HL-60 (cell line): ENCODE measurements at regions not wholly inside any gene's neighbourhood (a gene's known extent, or its start where the extent isn't known, plus 50 kb on each side); places are given as distances from the start of the nearest gene placed in this dataset.

Experiments
- DNase-seq, 2 experiments: peaks; one replicate each; pipeline ENCODE4 v3.0.0-alpha.2; 2010 to 2020; ENCODE audit warnings: low read depth in 1 of 2, low spot score in 1 of 2
- H3K27ac ChIP-seq: fragments of 250-450 bp; sonication (Bioruptor Pico); replicated peaks from 2 replicates; pipeline ENCODE4 v1.5.1; 2020; ENCODE audit warnings: mild to moderate bottlenecking, moderate library complexity
- H3K27me3 ChIP-seq: fragments of 250-450 bp; sonication (Bioruptor Pico); 2 replicates; pipeline ENCODE4 v1.5.1; 2021; ENCODE audit warnings: mild to moderate bottlenecking, moderate library complexity; ENCODE audit not compliant: insufficient read depth, poor library complexity, severe bottlenecking
- H3K4me3 ChIP-seq: replicated peaks from 2 replicates; pipeline ENCODE4 v1.5.1; 2011; ENCODE audit warnings: mild to moderate bottlenecking, control low read depth, low read length; ENCODE audit not compliant: insufficient read depth
- GABPA ChIP-seq: IDR thresholded peaks from 2 replicates; pipeline ENCODE4 v1.6.1; 2012; ENCODE audit warnings: low read depth
- POLR2AphosphoS5 ChIP-seq: IDR thresholded peaks from 2 replicates; pipeline ENCODE4 v1.6.1; 2012; ENCODE audit warnings: low read depth
- SPI1 ChIP-seq: IDR thresholded peaks from 2 replicates; pipeline ENCODE4 v1.6.1; 2012; ENCODE audit warnings: low read depth, mild to moderate bottlenecking, borderline replicate concordance
- TF ChIP-seq, protein P1 (sequence below): IDR thresholded peaks from one replicate; pipeline ENCODE4 v1.5.1; 2011; ENCODE audit warnings: low read length, control low read depth, inconsistent platforms; ENCODE audit not compliant: insufficient read depth
- TF ChIP-seq, protein P2 (sequence below): IDR thresholded peaks from 2 replicates; pipeline ENCODE4 v1.6.1; 2012; ENCODE audit warnings: low read depth; ENCODE audit not compliant: insufficient replicate concordance

DNA sequence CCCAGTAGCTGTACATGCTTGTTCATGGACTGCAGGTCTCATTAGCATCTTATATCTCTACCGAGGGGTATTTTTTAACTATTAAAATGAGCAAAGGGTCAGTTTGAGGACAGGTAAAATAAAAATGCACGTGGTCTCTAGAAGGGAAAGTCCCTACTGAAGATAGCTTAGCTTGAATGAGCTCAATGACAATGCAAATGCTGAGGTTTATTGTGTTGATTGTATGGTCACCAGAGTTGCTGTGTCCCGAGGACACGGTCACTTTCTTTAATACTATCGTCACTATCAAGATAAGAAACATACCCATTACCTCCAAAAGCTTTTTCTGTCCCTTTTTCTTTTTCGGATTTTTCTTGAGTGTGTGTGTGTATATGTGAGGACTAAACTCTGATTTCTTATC is 250.5 kb upstream of the PRKX start:
- DNase-seq, result no peak
- Histone ChIP-seq H3K27me3 (no peaks in the 10 kb centered on the region), H3K27ac (no peak overlapping the region), H3K4me3 (no peak overlapping the region)
- TF ChIP-seq GABPA, result no peak
- TF ChIP-seq, protein P1, sequence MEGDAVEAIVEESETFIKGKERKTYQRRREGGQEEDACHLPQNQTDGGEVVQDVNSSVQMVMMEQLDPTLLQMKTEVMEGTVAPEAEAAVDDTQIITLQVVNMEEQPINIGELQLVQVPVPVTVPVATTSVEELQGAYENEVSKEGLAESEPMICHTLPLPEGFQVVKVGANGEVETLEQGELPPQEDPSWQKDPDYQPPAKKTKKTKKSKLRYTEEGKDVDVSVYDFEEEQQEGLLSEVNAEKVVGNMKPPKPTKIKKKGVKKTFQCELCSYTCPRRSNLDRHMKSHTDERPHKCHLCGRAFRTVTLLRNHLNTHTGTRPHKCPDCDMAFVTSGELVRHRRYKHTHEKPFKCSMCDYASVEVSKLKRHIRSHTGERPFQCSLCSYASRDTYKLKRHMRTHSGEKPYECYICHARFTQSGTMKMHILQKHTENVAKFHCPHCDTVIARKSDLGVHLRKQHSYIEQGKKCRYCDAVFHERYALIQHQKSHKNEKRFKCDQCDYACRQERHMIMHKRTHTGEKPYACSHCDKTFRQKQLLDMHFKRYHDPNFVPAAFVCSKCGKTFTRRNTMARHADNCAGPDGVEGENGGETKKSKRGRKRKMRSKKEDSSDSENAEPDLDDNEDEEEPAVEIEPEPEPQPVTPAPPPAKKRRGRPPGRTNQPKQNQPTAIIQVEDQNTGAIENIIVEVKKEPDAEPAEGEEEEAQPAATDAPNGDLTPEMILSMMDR, result no peak
- TF ChIP-seq POLR2AphosphoS5, result no peak
- TF ChIP-seq, protein P2, sequence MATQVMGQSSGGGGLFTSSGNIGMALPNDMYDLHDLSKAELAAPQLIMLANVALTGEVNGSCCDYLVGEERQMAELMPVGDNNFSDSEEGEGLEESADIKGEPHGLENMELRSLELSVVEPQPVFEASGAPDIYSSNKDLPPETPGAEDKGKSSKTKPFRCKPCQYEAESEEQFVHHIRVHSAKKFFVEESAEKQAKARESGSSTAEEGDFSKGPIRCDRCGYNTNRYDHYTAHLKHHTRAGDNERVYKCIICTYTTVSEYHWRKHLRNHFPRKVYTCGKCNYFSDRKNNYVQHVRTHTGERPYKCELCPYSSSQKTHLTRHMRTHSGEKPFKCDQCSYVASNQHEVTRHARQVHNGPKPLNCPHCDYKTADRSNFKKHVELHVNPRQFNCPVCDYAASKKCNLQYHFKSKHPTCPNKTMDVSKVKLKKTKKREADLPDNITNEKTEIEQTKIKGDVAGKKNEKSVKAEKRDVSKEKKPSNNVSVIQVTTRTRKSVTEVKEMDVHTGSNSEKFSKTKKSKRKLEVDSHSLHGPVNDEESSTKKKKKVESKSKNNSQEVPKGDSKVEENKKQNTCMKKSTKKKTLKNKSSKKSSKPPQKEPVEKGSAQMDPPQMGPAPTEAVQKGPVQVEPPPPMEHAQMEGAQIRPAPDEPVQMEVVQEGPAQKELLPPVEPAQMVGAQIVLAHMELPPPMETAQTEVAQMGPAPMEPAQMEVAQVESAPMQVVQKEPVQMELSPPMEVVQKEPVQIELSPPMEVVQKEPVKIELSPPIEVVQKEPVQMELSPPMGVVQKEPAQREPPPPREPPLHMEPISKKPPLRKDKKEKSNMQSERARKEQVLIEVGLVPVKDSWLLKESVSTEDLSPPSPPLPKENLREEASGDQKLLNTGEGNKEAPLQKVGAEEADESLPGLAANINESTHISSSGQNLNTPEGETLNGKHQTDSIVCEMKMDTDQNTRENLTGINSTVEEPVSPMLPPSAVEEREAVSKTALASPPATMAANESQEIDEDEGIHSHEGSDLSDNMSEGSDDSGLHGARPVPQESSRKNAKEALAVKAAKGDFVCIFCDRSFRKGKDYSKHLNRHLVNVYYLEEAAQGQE, result no peak
- no peak for TF ChIP-seq SPI1

DNA sequence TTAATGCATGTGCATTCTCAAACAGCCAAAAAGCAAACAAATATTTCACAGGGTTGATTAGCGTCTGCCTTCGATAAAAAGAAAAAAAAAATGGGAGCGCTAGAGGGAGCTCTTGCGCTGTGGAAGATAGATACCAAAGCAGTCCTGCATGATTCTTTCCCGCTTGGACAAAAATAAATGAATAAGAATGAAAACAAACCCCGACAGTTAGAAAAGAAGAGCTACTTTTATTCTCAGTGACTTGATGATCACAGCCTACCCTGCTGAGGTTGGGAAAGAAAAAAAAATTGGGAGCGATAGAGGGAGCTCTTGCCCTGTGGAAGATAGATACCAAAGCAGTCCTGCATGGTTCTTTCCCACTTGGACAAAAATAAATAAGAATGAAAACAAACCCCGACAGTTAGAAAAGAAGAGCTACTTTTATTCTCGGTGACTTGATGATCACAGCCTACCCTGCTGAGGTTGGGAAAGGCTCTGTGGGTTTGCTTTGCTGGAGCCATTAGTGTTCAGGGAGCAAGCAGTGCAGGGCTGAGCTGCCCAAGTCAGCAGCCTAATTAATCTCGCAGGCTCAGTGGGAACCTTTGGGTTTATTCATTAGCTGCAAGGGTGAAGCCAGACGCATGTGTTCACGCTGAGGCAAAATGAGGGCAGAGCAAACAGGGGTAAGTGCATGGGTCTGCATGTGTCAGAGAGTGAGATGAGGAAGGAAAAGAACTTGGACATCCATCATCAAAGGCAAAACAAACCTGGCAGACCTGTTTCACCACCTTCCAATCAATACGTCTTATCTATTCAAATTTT is 249.3 kb upstream of the PRKX start:
- H3K27me3 ChIP-seq, result no peaks in the 10 kb centered on the region
- TF ChIP-seq, protein P2, result no peak
- TF ChIP-seq GABPA (no peak), SPI1 (no peak), POLR2AphosphoS5 (no peak)
- TF ChIP-seq, protein P1, result no peak
- no peak overlapping the region for H3K27ac ChIP-seq
- peak in 1 of 2 experiments; percentile 3 for DNase-seq
- no peak overlapping the region for H3K4me3 ChIP-seq

DNA sequence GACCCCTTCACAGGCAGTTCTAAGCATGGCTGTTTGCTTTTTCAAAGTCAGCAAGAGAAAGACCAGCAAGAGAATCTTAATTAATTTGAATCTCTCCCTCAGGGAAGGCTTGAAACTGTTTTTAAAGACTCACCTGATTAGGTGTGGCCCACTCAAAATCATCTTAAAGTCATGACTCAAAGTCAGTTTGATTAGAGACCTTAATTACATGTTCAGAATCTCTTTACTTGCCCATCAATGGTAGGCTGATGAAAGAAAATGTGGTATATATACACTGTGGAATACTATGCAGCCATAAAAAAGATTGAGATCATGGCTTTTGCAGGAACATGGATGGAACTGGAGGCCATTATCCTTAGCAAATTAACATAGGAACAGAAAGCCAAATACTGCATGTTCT is 247.5 kb upstream of the PRKX start:
- no peak for DNase-seq
- H3K27me3 ChIP-seq, result no peaks in the 10 kb centered on the region
- TF ChIP-seq GABPA (no peak), SPI1 (no peak), POLR2AphosphoS5 (no peak)
- TF ChIP-seq, protein P1, result no peak
- TF ChIP-seq, protein P2, result no peak

More for the DNA sequence above, 247.5 kb upstream of the PRKX start:
- Histone ChIP-seq H3K27ac (no peak overlapping the region), H3K4me3 (no peak overlapping the region)
